ENCODE measurements at regions not wholly inside any gene's neighbourhood (a gene's known extent, or its start where the extent isn't known, plus 50 kb on each side); places are given as distances from the start of the nearest gene placed in this dataset.

- Histone ChIP-seq H3K4me3 (no peak overlapping the region), H3K4me1 (ENCODE audit: control insufficient read depth in 5 of 5, insufficient read depth in 5 of 5, low read length in 5 of 5) (peaks cover 0 to 5% (median 0%) of the 10 kb centered on the region in 5 donors), H3K27ac (ENCODE audit: low read depth in 1 of 2, low read length in 1 of 2) (no peak overlapping the region), H3K9me3 (ENCODE audit: control insufficient read depth in 4 of 4, insufficient read depth in 3 of 4, low read length in 3 of 4) (no peaks in the 10 kb centered on the region), H3K27me3 (ENCODE audit: control insufficient read depth in 3 of 3, insufficient read depth in 3 of 3, low read length in 2 of 3) (no peaks in the 10 kb centered on the region), H3K9ac (ENCODE audit: insufficient read depth in 1 of 2, low read length in 2 of 2) (no peak overlapping the region), H3K36me3 (ENCODE audit: control insufficient read depth in 4 of 4, insufficient read depth in 4 of 4, low read length in 4 of 4) (no peaks in the 10 kb centered on the region)
- WGBS, 2 donors, result 87 to 95% methylated on average over 1 of the region's 1 CpG
- DNase-seq (no peak), ATAC-seq (ENCODE audit: insufficient read depth, low FRiP score) (no peak)
- TF ChIP-seq, protein P1, sequence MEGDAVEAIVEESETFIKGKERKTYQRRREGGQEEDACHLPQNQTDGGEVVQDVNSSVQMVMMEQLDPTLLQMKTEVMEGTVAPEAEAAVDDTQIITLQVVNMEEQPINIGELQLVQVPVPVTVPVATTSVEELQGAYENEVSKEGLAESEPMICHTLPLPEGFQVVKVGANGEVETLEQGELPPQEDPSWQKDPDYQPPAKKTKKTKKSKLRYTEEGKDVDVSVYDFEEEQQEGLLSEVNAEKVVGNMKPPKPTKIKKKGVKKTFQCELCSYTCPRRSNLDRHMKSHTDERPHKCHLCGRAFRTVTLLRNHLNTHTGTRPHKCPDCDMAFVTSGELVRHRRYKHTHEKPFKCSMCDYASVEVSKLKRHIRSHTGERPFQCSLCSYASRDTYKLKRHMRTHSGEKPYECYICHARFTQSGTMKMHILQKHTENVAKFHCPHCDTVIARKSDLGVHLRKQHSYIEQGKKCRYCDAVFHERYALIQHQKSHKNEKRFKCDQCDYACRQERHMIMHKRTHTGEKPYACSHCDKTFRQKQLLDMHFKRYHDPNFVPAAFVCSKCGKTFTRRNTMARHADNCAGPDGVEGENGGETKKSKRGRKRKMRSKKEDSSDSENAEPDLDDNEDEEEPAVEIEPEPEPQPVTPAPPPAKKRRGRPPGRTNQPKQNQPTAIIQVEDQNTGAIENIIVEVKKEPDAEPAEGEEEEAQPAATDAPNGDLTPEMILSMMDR (IDR thresholded peaks at IDR 0.05; ENCODE audit: control extremely low read depth, extremely low read depth), result no peak
These were observed 163.3 kb upstream of the RASGEF1B start for GRCh38 chr4:81634766-81635549.

DNA sequence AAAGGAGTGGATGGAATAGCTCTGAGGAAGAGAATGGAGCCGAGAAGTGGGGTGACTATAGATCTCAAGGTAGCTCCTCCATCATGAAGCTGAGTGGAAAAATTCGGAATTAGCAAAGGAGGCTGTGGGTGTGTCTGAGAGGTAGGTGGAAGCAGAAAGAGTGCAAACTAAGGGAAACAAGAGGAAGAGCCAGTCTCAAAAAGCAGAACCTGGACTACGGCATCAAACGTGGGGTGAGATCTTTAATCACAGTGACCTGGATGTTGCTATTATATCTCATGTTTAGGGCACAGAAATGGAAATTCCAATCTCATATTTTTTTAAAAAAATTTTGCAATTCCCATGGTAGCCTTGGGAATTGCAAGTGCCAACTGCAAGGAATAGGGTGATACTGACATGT lies 162.5 kb upstream of the RASGEF1B start:
- H3K27me3 ChIP-seq (ENCODE audit: control insufficient read depth in 3 of 3, insufficient read depth in 3 of 3, low read length in 2 of 3), result no peaks in the 10 kb centered on the region

GRCh38 chr4:81632581-81633299 lies 161.0 kb upstream of the RASGEF1B start:
- WGBS, 2 donors, result 68 to 69% methylated on average over 9 of the region's 9 CpGs
- Histone ChIP-seq H3K9ac (ENCODE audit: insufficient read depth in 1 of 2, low read length in 2 of 2) (no peak overlapping the region), H3K4me3 (no peak overlapping the region), H3K36me3 (ENCODE audit: control insufficient read depth in 4 of 4, insufficient read depth in 4 of 4, low read length in 4 of 4) (no peaks in the 10 kb centered on the region), H3K9me3 (ENCODE audit: control insufficient read depth in 4 of 4, insufficient read depth in 3 of 4, low read length in 3 of 4) (no peaks in the 10 kb centered on the region), H3K4me1 (ENCODE audit: control insufficient read depth in 5 of 5, insufficient read depth in 5 of 5, low read length in 5 of 5) (peaks cover 0 to 5% (median 0%) of the 10 kb centered on the region in 5 donors), H3K27ac (ENCODE audit: low read depth in 1 of 2, low read length in 1 of 2) (no peak overlapping the region), H3K27me3 (ENCODE audit: control insufficient read depth in 3 of 3, insufficient read depth in 3 of 3, low read length in 2 of 3) (no peaks in the 10 kb centered on the region)
- DNase-seq (no peak), ATAC-seq (ENCODE audit: insufficient read depth, low FRiP score) (no peak)
- TF ChIP-seq, protein P1 (IDR thresholded peaks at IDR 0.05; ENCODE audit: control extremely low read depth, extremely low read depth), result no peak

More for the DNA sequence above, 162.5 kb upstream of the RASGEF1B start:
- peaks cover 0 to 5% (median 0%) of the 10 kb centered on the region in 5 donors for H3K4me1 ChIP-seq (ENCODE audit: control insufficient read depth in 5 of 5, insufficient read depth in 5 of 5, low read length in 5 of 5)
- no peak overlapping the region for H3K4me3 ChIP-seq
- TF ChIP-seq, protein P1 (IDR thresholded peaks at IDR 0.05; ENCODE audit: control extremely low read depth, extremely low read depth), result no peak
- DNase-seq (no peak), ATAC-seq (ENCODE audit: insufficient read depth, low FRiP score) (no peak)
- H3K9me3 ChIP-seq (ENCODE audit: control insufficient read depth in 4 of 4, insufficient read depth in 3 of 4, low read length in 3 of 4), result no peaks in the 10 kb centered on the region
- WGBS, 2 donors, result 76 to 80% methylated on average over 4 of the region's 4 CpGs
- no peaks in the 10 kb centered on the region for H3K36me3 ChIP-seq (ENCODE audit: control insufficient read depth in 4 of 4, insufficient read depth in 4 of 4, low read length in 4 of 4)
- no peak overlapping the region for H3K9ac ChIP-seq (ENCODE audit: insufficient read depth in 1 of 2, low read length in 2 of 2)
- H3K27ac ChIP-seq (ENCODE audit: low read depth in 1 of 2, low read length in 1 of 2), result no peak overlapping the region
